HepG2 (cell line): ENCODE measurements at regions not wholly inside any gene's neighbourhood (a gene's known extent, or its start where the extent isn't known, plus 50 kb on each side); places are given as distances from the start of the nearest gene placed in this dataset.
A peak's percentile ranks its signal among the peaks of the same experiment; 100 is the strongest.

Source experiments
- ATAC-seq: fragments of 200-7000 bp; cut with Tn5 transposase; 3 replicates; pipeline ENCODE4 v1.9.1; 2020; ENCODE audit warnings: mild to moderate bottlenecking, moderate library complexity
- BruUV-seq: library from RNA; stranded (reverse); fragments of 400-500 nt; replicated peaks from 2 replicates; lab custom pipeline; 2021; lab: Mats Ljungman, UMichigan
- CTCF ChIA-PET: fragments of 300-600 bp; formaldehyde crosslinking; extraction: SDS; loops from one replicate; lab custom pipeline; 2021; ENCODE audit warnings: low total read pairs, inconsistent platforms, low intra/inter-chr PET ratio; lab: Yijun Ruan, JAX
- POLR2A ChIA-PET: fragments of 350-600 bp; sonication (Branson Sonifier 250); formaldehyde crosslinking; loops from one replicate; lab custom pipeline; 2020; ENCODE audit warnings: antibody characterized with exemption, inconsistent platforms; lab: Yijun Ruan, JAX
- DNase-seq: peaks from one replicate; pipeline ENCODE4 v3.0.0-alpha.2; 2015; ENCODE audit warnings: low spot score
- FAIRE-seq: peaks from 3 replicates; lab custom pipeline; 2011; peaks lifted over from hg19 to GRCh38; lab: Jason Lieb, UNC
- H2AFZ ChIP-seq: one replicate; pipeline ENCODE4 v1.6.1; 2011; ENCODE audit warnings: low read length, inconsistent platforms
- H3K27ac ChIP-seq: fragments of 300-600 bp; 3 replicates; pipeline ENCODE4 v1.8.0; 2011; ENCODE audit warnings: mixed run types, mild to moderate bottlenecking, mixed read lengths, low read length, inconsistent platforms; ENCODE audit not compliant: insufficient read depth; ENCODE audit errors: extremely low read length
- H3K27me3 ChIP-seq, 2 experiments: fragments of 200-600 bp in 1 of 2; 2 replicates in 1 of 2; 3 replicates in 1 of 2; pipeline versions ENCODE4 v1.6.0 to v1.8.0; 2011; ENCODE audit warnings: low read length in 2 of 2, mild to moderate bottlenecking in 2 of 2, moderate library complexity in 2 of 2, inconsistent platforms in 1 of 2; ENCODE audit not compliant: insufficient read depth in 2 of 2, control insufficient read depth in 1 of 2
- H3K36me3 ChIP-seq, 2 experiments: fragments of 200-600 bp in 1 of 2; replicated peaks in 1 of 2; 2 replicates in 1 of 2; 3 replicates in 1 of 2; pipeline versions ENCODE4 v1.5.1 to v1.8.0; 2011; ENCODE audit warnings: low read length in 2 of 2, inconsistent platforms in 1 of 2; ENCODE audit not compliant: insufficient read depth in 2 of 2, control insufficient read depth in 1 of 2
- H3K4me1 ChIP-seq: 2 replicates; pipeline ENCODE4 v1.5.1; 2012; ENCODE audit warnings: low read length, inconsistent platforms; ENCODE audit not compliant: insufficient read depth
- H3K4me2 ChIP-seq: 2 replicates; pipeline ENCODE4 v1.6.0; 2011; ENCODE audit warnings: low read depth, low read length, inconsistent platforms
- H3K4me3 ChIP-seq, 3 experiments: fragments of 200-600 bp in 1 of 3; sonication (generic), shearing (Covaris generic) in 1 of 3; replicated peaks in 1 of 3; 2 replicates each; pipeline ENCODE4 v1.5.1; 2011 to 2016; ENCODE audit warnings: low read length in 3 of 3, inconsistent platforms in 2 of 3, low read depth in 2 of 3, mild to moderate bottlenecking in 2 of 3, control low read depth in 1 of 3, mixed read lengths in 1 of 3; ENCODE audit not compliant: insufficient read depth in 1 of 3
- H3K79me2 ChIP-seq: one replicate; pipeline ENCODE4 v1.6.1; 2011; ENCODE audit warnings: low read length, inconsistent platforms; ENCODE audit not compliant: insufficient read depth
- H3K9ac ChIP-seq: 2 replicates; pipeline ENCODE4 v1.6.0; 2011; ENCODE audit warnings: mild to moderate bottlenecking, low read depth, low read length, inconsistent platforms; ENCODE audit not compliant: insufficient read depth
- H3K9me3 ChIP-seq: 2 replicates; pipeline ENCODE4 v1.5.1; 2012; ENCODE audit warnings: mild to moderate bottlenecking, low read length
- H4K20me1 ChIP-seq: 2 replicates; pipeline ENCODE4 v1.6.0; 2011; ENCODE audit warnings: inconsistent platforms, mild to moderate bottlenecking, low read length, moderate library complexity; ENCODE audit not compliant: insufficient read depth
- BRD4 ChIP-seq: sonication (generic); formaldehyde crosslinking; IDR thresholded peaks from 2 replicates; pipeline ENCODE4 v1.4.0; 2020; ENCODE audit warnings: missing genetic modification reagents
- CTCF ChIP-seq: sonication (generic); formaldehyde crosslinking; IDR thresholded peaks from 2 replicates; pipeline ENCODE4 v1.5.0; 2020; ENCODE audit warnings: mild to moderate bottlenecking, missing genetic modification reagents, moderate library complexity
- SALL2 ChIP-seq: sonication (generic); formaldehyde crosslinking; IDR thresholded peaks from 2 replicates; pipeline ENCODE4 v1.8.1; 2023; ENCODE audit warnings: mild to moderate bottlenecking, missing genetic modification reagents, inconsistent platforms
- STAG1 ChIP-seq: sonication (generic); formaldehyde crosslinking; IDR thresholded peaks from 2 replicates; pipeline ENCODE4 v1.4.0; 2020; ENCODE audit warnings: missing genetic modification reagents
- TFAP4 ChIP-seq: sonication (generic); IDR thresholded peaks from 2 replicates; pipeline ENCODE4 v1.6.1; 2016; ENCODE audit warnings: low read depth, borderline replicate concordance
- ZNF33A ChIP-seq: sonication (generic); formaldehyde crosslinking; IDR thresholded peaks from 2 replicates; pipeline ENCODE4 v1.5.1; 2020; ENCODE audit warnings: missing genetic modification reagents, mild to moderate bottlenecking, moderate library complexity, borderline replicate concordance
- WGBS: methylation state at CpG from one replicate; pipeline ENCODE4 v1.1.6; 2017; ENCODE audit warnings: low lambda C conversion rate; 5-methylcytosine and 5-hydroxymethylcytosine counted together
- in situ Hi-C: cut with HindIII; loops from 2 replicates; pipeline ENCODE4 v1.10.0; 2017; ENCODE audit warnings: low pct_unique_long_range_greater_than_20kb; ENCODE audit not compliant: extremely low pct_ligation_motif_present
- intact Hi-C: fragments of 100-400 bp; cut with micrococcal nuclease; formaldehyde crosslinking; loops from one replicate; pipeline ENCODE4 v1.10.0; 2022; ENCODE audit not compliant: unreplicated experiment

DNA sequence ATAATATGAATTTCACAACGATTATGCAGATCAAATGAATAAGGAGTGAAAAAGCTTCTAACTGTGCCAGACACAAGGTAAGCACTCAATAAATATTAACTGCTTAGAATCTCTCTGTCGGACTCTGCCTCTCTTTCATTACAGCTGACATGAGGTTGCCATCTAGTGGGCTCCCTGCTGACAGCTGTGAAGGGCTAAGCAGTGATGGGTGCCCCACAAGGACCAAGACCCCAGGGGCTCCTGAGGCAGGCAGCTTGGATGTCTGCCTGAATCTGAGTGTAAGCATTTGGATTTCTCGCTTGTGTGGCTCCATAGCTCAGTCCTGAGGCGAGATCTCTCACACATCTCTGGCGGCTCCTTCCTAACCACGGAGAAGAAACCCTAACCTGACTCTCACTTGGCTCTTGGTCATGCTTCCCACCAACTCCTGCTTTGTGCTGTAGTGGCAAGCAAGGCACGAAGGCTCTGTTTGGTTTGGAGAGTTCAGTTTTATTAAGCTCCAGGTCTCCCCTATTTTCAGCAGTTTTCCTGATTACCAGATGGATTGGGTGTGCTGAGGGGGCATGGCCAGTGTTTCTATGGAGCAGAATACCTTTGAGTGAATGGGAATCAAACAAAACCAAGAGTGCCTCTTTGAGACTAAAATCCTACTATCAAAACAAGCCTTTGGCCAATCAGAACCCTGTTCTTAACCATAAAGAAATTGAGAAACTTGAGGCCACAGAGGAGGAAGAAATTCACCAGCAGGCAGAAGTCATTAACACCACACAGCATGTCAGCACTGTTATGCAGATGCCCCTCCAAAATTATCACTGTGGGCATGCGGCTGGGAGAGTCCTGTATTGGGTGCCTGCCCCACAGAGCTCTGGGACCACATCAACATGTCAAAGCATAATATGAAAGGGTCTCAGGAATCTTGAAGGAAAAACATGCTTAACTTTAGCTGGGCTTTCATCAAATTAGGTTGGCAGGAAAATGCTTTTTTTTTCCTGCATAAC lies 152.8 kb upstream of the NTM start:
- Histone ChIP-seq H3K79me2 (no peaks in the 10 kb centered on the region), H3K9ac (no peak overlapping the region), H3K27ac (no peak overlapping the region), H3K36me3 (no peaks in the 10 kb centered on the region), H3K4me3 (no peak overlapping the region), H2AFZ (no peak overlapping the region), H4K20me1 (no peaks in the 10 kb centered on the region), H3K27me3 (peaks cover 0 to 6% of the 10 kb centered on the region in 2 experiments; a peak in 1 of 5 replicates), H3K4me2 (no peak overlapping the region), H3K4me1 (no peaks in the 10 kb centered on the region), H3K9me3 (no peaks in the 10 kb centered on the region)
- in situ Hi-C loops = loop anchor here (10.0 kb wide), 1 partner anchor 153 kb away; no protein-coding TSS in a partner anchor
- intact Hi-C loops = no loop called here
- TF ChIP-seq STAG1 (CRISPR knock-in tag) = peak; percentile 48
- TF ChIP-seq CTCF (CRISPR knock-in tag) = peak; percentile 29; the same call in 1 of the 2 replicates
- no peak for TF ChIP-seq BRD4 (CRISPR knock-in tag)
- no peak for FAIRE-seq
- no peak for DNase-seq
- BruUV-seq = no TSS peak
- peak; percentile 56; the same call in 2 of the 3 replicates for ATAC-seq
- 2% methylated on average over 4 of the region's 8 CpGs for WGBS
- POLR2A ChIA-PET = no interaction called here
- CTCF ChIA-PET = interaction anchor here (1.0 to 1.2 kb wide), 2 partner anchors 153 to 154 kb away, joined by 3 read pairs; no protein-coding TSS in a partner anchor

DNA sequence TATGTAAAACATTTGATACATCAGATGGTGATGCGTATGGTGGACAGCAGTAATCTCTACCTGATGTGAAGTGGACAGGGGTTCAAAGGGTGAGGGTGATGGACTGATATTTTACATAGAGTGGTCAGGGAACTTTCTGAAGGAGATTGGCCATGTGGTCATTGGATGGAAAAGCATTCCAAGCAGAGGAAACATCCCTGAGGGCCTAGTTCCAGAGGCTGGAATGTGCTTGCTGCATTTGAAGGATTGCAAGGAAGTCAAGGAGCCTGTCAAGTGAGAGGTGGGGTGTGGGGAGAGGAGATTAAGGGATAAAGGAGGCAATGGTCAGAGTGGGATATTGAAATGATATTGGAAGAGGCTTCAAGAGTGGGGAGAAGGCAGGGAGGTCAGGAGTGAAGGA lies 151.9 kb upstream of the NTM start:
- Histone ChIP-seq H3K79me2 (no peaks in the 10 kb centered on the region), H3K36me3 (no peaks in the 10 kb centered on the region), H2AFZ (no peak overlapping the region), H3K4me1 (no peaks in the 10 kb centered on the region), H3K27ac (no peak overlapping the region), H3K4me2 (no peak overlapping the region), H3K27me3 (peaks cover 0 to 6% of the 10 kb centered on the region in 2 experiments; a peak in 1 of 5 replicates), H3K9me3 (no peaks in the 10 kb centered on the region), H3K4me3 (no peak overlapping the region), H4K20me1 (no peaks in the 10 kb centered on the region), H3K9ac (no peak overlapping the region)
- intact Hi-C loops (no loop called here), in situ Hi-C loops (loop anchor here (10.0 kb wide), 1 partner anchor 154 kb away; no protein-coding TSS in a partner anchor)
- ATAC-seq = no peak
- FAIRE-seq = no peak
- TF ChIP-seq ZNF33A (CRISPR knock-in tag) (no peak), TFAP4 (no peak), SALL2 (no peak)
- ChIA-PET POLR2A (no interaction called here), CTCF (no interaction called here)
- no TSS peak for BruUV-seq
- 10% methylated on average over 1 of the region's 1 CpG for WGBS
- no peak for DNase-seq
